HFF-Myc (cell line): ENCODE measurements at regions not wholly inside any gene's neighbourhood (a gene's known extent, or its start where the extent isn't known, plus 50 kb on each side); places are given as distances from the start of the nearest gene placed in this dataset.

ENCODE experiments used
- DNase-seq: peaks from one replicate; pipeline ENCODE4 v3.0.0-alpha.2; 2011; ENCODE audit warnings: low read depth; ENCODE audit errors: extremely low read depth
- H3K4me3 ChIP-seq: replicated peaks from 2 replicates; pipeline ENCODE4 v1.5.1; 2011; ENCODE audit warnings: low read depth, mild to moderate bottlenecking, control low read depth, low read length
- TF ChIP-seq, protein P1 (sequence below): IDR thresholded peaks from 2 replicates; pipeline ENCODE4 v1.5.1; 2012; ENCODE audit warnings: mild to moderate bottlenecking, low read depth, low read length, control low read depth; ENCODE audit errors: missing control alignments

DNA sequence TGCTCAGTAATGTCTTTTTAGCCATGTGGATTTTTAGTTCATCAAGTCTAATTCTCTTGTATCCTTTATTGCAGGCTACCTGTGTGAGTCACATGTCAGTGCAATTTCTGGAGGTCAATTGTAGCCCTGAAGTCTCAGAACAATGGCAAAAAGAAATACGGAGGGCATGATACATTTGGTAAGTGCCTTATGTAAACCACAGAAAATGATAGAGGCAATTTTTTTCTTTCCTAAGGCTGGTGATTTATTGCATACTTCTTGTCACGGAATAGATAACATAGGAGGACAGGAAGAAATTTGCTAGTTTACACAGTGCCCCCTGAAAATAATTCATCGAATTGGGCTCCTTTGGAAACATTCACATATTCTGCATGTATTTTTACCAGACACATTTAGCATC lies 235.9 kb downstream of the DMRTA1 start:
- H3K4me3 ChIP-seq, result no peak overlapping the region
- DNase-seq, result no peak
- TF ChIP-seq, protein P1, sequence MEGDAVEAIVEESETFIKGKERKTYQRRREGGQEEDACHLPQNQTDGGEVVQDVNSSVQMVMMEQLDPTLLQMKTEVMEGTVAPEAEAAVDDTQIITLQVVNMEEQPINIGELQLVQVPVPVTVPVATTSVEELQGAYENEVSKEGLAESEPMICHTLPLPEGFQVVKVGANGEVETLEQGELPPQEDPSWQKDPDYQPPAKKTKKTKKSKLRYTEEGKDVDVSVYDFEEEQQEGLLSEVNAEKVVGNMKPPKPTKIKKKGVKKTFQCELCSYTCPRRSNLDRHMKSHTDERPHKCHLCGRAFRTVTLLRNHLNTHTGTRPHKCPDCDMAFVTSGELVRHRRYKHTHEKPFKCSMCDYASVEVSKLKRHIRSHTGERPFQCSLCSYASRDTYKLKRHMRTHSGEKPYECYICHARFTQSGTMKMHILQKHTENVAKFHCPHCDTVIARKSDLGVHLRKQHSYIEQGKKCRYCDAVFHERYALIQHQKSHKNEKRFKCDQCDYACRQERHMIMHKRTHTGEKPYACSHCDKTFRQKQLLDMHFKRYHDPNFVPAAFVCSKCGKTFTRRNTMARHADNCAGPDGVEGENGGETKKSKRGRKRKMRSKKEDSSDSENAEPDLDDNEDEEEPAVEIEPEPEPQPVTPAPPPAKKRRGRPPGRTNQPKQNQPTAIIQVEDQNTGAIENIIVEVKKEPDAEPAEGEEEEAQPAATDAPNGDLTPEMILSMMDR, result no peak

DNA sequence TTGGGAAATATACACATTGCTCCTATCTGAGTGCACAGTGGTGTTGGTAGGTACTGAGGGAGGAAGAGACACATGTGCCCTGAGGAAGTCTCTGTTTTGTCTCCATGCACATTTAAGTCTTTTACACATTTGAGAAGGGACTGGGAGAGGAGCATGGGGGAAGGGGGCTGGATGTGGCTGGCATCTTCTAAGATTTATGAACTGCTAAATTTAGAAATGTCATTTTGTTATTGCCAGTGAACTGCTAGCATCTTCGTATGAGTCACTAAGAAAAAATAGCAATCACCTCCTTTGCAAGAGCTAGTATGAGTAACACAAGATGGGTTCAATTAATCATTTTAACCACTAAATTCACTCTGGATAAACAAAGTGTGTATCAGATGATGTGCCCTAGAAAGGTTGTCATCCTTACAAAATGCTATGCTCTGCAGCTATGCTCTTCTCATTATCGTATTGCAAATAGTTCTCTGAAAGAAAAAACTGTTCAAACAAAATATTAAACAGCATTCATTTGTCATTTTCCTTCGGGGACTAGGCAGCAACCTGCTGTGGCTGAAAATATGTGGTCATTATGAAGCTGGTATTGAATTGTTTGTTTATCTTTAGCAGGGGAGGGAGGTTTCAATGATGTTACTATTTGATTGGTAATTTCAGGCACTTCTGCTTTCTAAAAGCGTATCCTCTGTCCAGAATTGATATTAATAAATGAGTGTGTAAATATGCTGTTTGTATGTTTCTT lies 236.5 kb downstream of the DMRTA1 start:
- TF ChIP-seq, protein P1, result no peak
- H3K4me3 ChIP-seq, result no peak overlapping the region
- DNase-seq, result peak; percentile 58

DNA sequence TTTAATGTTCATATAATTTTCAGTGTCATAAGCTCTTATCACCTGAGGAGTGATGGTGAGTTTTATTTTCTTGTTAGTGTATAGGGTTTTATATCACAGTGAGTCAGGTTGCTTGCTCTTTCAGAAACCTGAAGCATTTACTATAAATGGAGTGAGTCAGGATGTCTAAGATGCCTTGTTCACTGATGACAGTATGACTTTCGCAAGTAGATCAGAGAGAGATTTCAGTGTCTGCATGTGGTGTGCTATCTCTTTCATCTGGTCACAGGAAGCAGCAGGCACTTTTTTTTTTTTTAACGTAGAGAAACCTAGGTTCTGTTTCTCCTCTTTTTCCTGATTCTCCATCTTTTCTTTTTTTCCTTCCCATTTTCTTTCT lies 237.1 kb downstream of the DMRTA1 start:
- DNase-seq, result peak; percentile 56
- TF ChIP-seq, protein P1, result no peak
- no peak overlapping the region for H3K4me3 ChIP-seq

DNA sequence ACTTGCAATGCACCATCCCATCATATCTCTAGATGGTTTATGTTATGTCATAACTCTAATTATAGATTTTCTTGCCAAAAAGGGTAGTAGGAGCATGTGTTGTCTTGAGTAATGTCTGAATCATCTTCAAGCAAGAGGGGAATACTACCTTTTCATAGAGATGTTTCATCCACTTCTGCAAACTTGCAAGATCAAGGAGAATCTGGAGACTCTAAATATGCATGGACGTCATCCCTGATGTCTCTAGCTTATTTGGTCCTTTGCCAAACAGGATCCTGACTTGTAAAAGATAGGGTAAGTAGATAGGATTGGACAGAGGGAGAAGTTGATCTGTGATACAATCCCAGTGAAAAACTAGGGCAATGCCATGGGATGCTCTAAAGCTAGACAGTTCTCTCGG lies 246.5 kb downstream of the DMRTA1 start:
- DNase-seq, result no peak
- no peak overlapping the region for H3K4me3 ChIP-seq
- TF ChIP-seq, protein P1, result no peak

DNA sequence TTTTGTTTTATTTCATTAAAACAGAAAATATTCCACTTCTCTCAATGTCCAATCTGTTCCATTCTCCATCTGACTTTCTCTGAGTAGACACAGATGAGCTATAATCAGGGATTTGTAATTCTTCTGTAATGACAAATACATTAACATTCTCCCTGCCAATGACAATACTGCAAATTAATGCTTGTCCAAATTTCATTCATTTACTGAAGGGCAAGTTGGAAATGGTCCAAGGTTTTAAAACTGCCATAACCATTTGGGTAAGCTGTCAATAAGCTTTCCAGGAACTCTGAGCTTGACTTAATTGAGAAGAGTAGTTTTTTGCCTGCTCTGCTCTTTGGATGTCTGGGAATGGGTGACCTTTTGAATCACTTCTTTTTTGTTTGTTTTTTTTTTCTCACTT lies 253.5 kb downstream of the DMRTA1 start:
- no peak overlapping the region for H3K4me3 ChIP-seq
- DNase-seq, result no peak
- TF ChIP-seq, protein P1, result no peak

DNA sequence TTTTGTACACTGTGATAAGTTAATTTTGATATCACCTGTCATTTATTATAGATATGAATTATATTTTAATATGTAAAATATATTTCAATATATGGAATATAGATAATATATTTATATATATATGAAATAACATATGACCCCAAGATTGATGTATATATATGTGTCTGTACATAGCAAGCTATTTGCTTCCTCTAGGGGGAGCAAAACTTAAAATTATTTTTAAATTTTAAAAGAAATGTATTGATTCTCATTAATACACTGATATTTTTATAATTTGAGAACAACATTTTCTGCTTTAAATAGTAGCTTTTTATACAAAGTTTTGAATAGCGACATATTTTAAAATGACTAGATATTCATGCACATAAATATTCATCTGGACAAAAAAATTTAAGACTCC lies 272.0 kb downstream of the DMRTA1 start:
- no peak overlapping the region for H3K4me3 ChIP-seq
- DNase-seq, result no peak
- TF ChIP-seq, protein P1, result no peak

DNA sequence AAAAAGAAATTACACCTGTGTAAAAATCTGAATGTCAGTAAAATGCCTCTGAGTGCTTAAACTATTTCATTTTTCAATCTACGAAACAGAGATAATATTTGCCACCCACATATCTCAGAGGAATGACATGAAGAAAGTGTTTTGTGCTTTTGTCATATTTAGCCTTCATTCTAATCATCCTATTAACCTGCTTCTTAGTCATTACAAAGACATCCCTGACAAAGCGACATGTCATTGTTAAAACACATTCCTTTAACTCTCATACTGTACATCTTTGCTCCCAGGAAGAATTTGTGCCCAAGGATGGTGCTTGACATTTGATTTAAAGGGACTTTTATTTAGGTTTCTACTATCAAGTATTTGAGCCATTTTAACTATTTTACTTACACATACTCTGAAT lies 275.9 kb downstream of the DMRTA1 start:
- no peak for DNase-seq
- no peak overlapping the region for H3K4me3 ChIP-seq
- TF ChIP-seq, protein P1, result no peak
